GM23338 (cell line): ENCODE measurements at regions not wholly inside any gene's neighbourhood (a gene's known extent, or its start where the extent isn't known, plus 50 kb on each side); places are given as distances from the start of the nearest gene placed in this dataset.

ENCODE experiments used
- ATAC-seq: fragments of 200-7000 bp; cut with Tn5 transposase; 3 replicates; pipeline ENCODE4 v1.9.1; 2020
- DNase-seq: peaks from one replicate; pipeline ENCODE4 v3.0.0-alpha.2; 2015; ENCODE audit warnings: low spot score
- H2AFZ ChIP-seq: fragments of 200-600 bp; sonication (generic); 2 replicates; pipeline ENCODE4 v1.8.0; 2016; ENCODE audit warnings: antibody characterized with exemption, mild to moderate bottlenecking, moderate library complexity
- H3F3A ChIP-seq: fragments of 200-600 bp; sonication (generic); replicated peaks from 2 replicates; pipeline ENCODE4 v1.8.0; 2017; ENCODE audit warnings: antibody characterized with exemption, mixed run types, low read depth
- H3K27ac ChIP-seq: fragments of 200-600 bp; sonication (generic); 2 replicates; pipeline ENCODE4 v1.6.1; 2016; ENCODE audit warnings: low read depth
- H3K27me3 ChIP-seq: fragments of 200-600 bp; sonication (generic); 2 replicates; pipeline ENCODE4 v1.8.0; 2016; ENCODE audit warnings: mild to moderate bottlenecking, mixed run types, moderate library complexity; ENCODE audit not compliant: insufficient read depth
- H3K36me3 ChIP-seq: fragments of 200-600 bp; sonication (generic); 2 replicates; pipeline ENCODE4 v1.8.0; 2016; ENCODE audit warnings: mild to moderate bottlenecking; ENCODE audit not compliant: insufficient read depth
- H3K4me1 ChIP-seq: fragments of 200-600 bp; sonication (generic); 2 replicates; pipeline ENCODE4 v1.8.0; 2016; ENCODE audit warnings: mild to moderate bottlenecking, moderate library complexity; ENCODE audit not compliant: insufficient read depth
- H3K4me2 ChIP-seq: fragments of 200-600 bp; sonication (generic); 2 replicates; pipeline ENCODE4 v1.7.1; 2017; ENCODE audit warnings: mixed run types
- H3K4me3 ChIP-seq: fragments of 200-600 bp; sonication (generic); 2 replicates; pipeline ENCODE4 v1.6.1; 2016; ENCODE audit warnings: mixed run types
- H3K79me2 ChIP-seq: fragments of 200-600 bp; sonication (generic); replicated peaks from 2 replicates; pipeline ENCODE4 v1.8.0; 2017; ENCODE audit warnings: mild to moderate bottlenecking; ENCODE audit not compliant: insufficient read depth
- H3K9me2 ChIP-seq: fragments of 200-600 bp; sonication (generic); 2 replicates; pipeline ENCODE4 v1.8.0; 2017; ENCODE audit not compliant: insufficient read depth
- H4K20me1 ChIP-seq: fragments of 200-600 bp; sonication (generic); replicated peaks from 2 replicates; pipeline ENCODE4 v1.8.0; 2017; ENCODE audit warnings: mild to moderate bottlenecking; ENCODE audit not compliant: insufficient read depth
- H3K27ac Mint-ChIP-seq: 2 replicates; pipeline ENCODE4 v1.8.0; 2020; ENCODE audit warnings: inconsistent platforms, mild to moderate bottlenecking, moderate library complexity, mixed read lengths
- H3K27me3 Mint-ChIP-seq: 3 replicates; pipeline ENCODE4 v1.8.0; 2022; ENCODE audit warnings: low read depth, mild to moderate bottlenecking, moderate library complexity, mixed read lengths, inconsistent platforms; ENCODE audit not compliant: insufficient read depth, poor library complexity
- H3K36me3 Mint-ChIP-seq: 3 replicates; pipeline ENCODE4 v1.8.0; 2021; ENCODE audit warnings: low read depth, mild to moderate bottlenecking, inconsistent platforms, moderate library complexity, mixed read lengths
- H3K4me1 Mint-ChIP-seq: 3 replicates; pipeline ENCODE4 v1.8.0; 2020; ENCODE audit warnings: mild to moderate bottlenecking, inconsistent platforms, mixed read lengths
- H3K4me3 Mint-ChIP-seq: 3 replicates; pipeline ENCODE4 v1.8.0; 2021; ENCODE audit warnings: moderate library complexity, mild to moderate bottlenecking, inconsistent platforms, mixed read lengths
- H3K9me3 Mint-ChIP-seq: 3 replicates; pipeline ENCODE4 v1.8.0; 2020; ENCODE audit warnings: moderate library complexity, mild to moderate bottlenecking, inconsistent platforms, mixed read lengths
- EZH2phosphoT487 ChIP-seq: fragments of 200-600 bp; sonication (generic); IDR thresholded peaks from one replicate; pipeline ENCODE4 v1.8.1; 2018; ENCODE audit warnings: antibody characterized with exemption; ENCODE audit not compliant: unreplicated experiment
- NANOG ChIP-seq: IDR thresholded peaks from 2 replicates; pipeline ENCODE4 v1.6.1; 2016; ENCODE audit warnings: antibody characterized with exemption, borderline replicate concordance
- POLR2AphosphoS5 ChIP-seq: IDR thresholded peaks from 2 replicates; pipeline ENCODE4 v1.6.1; 2016; ENCODE audit warnings: antibody characterized with exemption, low read depth
- ZNF114 ChIP-seq: fragments of 250-450 bp; sonication (Bioruptor Pico); IDR thresholded peaks from 2 replicates; pipeline ENCODE4 v1.5.0; 2020; ENCODE audit warnings: mild to moderate bottlenecking, moderate library complexity
- TF ChIP-seq, protein P1 (sequence below): fragments of 250-450 bp; sonication (Bioruptor Pico); IDR thresholded peaks from 2 replicates; pipeline ENCODE4 v1.5.0; 2020; ENCODE audit warnings: mild to moderate bottlenecking, moderate library complexity
- TF ChIP-seq, protein P2 (sequence below): IDR thresholded peaks from 2 replicates; pipeline ENCODE4 v1.6.1; 2016; ENCODE audit warnings: antibody characterized with exemption
- TF ChIP-seq, protein P3 (sequence below), 2 experiments: fragments of 200-600 bp in 1 of 2; sonication (generic) in 1 of 2; conservative IDR thresholded peaks; 2 replicates each; pipeline versions ENCODE4 v1.5.1 to v1.6.1; 2016 to 2017; ENCODE audit warnings: antibody characterized with exemption in 2 of 2, low read depth in 2 of 2, mild to moderate bottlenecking in 2 of 2, moderate library complexity in 1 of 2

DNA sequence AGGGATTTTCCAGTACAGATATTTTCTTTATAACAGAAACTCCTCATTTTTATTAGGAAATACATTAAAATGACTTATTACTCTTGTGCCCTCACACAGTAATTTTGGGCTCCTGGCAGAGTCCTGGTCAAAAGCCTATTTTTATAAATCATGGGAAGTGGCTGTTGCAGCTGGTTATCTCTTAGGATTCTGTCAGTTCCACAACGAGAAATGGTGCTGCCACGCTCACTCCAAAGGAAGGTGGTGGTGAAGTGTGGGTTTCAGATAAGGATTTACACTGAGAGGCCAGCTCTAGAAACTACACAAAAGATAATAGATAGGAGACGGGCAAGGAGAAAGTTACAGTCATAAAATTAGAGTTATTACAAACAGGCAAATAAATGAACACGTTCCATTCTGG, 159.2 kb upstream of the FAM241A start (continued):
- TF ChIP-seq, protein P1, sequence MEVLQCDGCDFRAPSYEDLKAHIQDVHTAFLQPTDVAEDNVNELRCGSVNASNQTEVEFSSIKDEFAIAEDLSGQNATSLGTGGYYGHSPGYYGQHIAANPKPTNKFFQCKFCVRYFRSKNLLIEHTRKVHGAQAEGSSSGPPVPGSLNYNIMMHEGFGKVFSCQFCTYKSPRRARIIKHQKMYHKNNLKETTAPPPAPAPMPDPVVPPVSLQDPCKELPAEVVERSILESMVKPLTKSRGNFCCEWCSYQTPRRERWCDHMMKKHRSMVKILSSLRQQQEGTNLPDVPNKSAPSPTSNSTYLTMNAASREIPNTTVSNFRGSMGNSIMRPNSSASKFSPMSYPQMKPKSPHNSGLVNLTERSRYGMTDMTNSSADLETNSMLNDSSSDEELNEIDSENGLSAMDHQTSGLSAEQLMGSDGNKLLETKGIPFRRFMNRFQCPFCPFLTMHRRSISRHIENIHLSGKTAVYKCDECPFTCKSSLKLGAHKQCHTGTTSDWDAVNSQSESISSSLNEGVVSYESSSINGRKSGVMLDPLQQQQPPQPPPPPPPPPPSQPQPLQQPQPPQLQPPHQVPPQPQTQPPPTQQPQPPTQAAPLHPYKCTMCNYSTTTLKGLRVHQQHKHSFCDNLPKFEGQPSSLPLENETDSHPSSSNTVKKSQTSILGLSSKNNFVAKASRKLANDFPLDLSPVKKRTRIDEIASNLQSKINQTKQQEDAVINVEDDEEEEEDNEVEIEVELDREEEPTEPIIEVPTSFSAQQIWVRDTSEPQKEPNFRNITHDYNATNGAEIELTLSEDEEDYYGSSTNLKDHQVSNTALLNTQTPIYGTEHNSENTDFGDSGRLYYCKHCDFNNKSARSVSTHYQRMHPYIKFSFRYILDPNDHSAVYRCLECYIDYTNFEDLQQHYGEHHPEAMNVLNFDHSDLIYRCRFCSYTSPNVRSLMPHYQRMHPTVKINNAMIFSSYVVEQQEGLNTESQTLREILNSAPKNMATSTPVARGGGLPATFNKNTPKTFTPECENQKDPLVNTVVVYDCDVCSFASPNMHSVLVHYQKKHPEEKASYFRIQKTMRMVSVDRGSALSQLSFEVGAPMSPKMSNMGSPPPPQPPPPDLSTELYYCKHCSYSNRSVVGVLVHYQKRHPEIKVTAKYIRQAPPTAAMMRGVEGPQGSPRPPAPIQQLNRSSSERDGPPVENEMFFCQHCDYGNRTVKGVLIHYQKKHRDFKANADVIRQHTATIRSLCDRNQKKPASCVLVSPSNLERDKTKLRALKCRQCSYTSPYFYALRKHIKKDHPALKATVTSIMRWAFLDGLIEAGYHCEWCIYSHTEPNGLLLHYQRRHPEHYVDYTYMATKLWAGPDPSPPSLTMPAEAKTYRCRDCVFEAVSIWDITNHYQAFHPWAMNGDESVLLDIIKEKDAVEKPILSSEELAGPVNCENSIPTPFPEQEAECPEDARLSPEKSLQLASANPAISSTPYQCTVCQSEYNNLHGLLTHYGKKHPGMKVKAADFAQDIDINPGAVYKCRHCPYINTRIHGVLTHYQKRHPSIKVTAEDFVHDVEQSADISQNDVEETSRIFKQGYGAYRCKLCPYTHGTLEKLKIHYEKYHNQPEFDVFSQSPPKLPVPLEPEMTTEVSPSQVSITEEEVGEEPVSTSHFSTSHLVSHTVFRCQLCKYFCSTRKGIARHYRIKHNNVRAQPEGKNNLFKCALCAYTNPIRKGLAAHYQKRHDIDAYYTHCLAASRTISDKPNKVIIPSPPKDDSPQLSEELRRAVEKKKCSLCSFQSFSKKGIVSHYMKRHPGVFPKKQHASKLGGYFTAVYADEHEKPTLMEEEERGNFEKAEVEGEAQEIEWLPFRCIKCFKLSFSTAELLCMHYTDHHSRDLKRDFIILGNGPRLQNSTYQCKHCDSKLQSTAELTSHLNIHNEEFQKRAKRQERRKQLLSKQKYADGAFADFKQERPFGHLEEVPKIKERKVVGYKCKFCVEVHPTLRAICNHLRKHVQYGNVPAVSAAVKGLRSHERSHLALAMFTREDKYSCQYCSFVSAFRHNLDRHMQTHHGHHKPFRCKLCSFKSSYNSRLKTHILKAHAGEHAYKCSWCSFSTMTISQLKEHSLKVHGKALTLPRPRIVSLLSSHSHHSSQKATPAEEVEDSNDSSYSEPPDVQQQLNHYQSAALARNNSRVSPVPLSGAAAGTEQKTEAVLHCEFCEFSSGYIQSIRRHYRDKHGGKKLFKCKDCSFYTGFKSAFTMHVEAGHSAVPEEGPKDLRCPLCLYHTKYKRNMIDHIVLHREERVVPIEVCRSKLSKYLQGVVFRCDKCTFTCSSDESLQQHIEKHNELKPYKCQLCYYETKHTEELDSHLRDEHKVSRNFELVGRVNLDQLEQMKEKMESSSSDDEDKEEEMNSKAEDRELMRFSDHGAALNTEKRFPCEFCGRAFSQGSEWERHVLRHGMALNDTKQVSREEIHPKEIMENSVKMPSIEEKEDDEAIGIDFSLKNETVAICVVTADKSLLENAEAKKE (CRISPR knock-in tag) = no peak
- TF ChIP-seq, protein P2, sequence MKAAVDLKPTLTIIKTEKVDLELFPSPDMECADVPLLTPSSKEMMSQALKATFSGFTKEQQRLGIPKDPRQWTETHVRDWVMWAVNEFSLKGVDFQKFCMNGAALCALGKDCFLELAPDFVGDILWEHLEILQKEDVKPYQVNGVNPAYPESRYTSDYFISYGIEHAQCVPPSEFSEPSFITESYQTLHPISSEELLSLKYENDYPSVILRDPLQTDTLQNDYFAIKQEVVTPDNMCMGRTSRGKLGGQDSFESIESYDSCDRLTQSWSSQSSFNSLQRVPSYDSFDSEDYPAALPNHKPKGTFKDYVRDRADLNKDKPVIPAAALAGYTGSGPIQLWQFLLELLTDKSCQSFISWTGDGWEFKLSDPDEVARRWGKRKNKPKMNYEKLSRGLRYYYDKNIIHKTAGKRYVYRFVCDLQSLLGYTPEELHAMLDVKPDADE = no peak
- TF ChIP-seq EZH2phosphoT487 (no peak), NANOG (no peak), ZNF114 (CRISPR knock-in tag) (no peak)

DNA sequence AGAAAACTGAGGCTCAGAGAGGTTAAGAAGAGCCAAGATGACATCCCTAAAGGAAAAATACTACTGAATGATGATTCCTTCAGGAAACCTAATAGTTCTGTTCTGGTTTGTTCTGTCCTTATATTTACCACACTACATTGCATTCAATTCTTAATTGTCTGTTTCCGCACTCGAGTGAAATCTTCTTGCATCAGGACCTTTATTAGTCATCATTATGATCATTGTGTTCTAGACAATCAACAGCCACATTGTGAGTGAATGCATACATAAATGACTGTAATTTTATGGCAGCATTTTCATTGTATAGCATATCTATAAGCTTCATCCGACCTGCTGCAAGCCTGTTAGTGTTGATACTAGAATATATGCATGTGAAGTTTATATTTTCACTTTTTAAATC, 156.7 kb upstream of the FAM241A start:
- Histone ChIP-seq H3K4me2 (no peak overlapping the region), H3K27me3 (no peaks in the 10 kb centered on the region), H3K4me1 (peaks cover 17% of the 10 kb centered on the region), H2AFZ (no peak overlapping the region), H3K9me2 (no peaks in the 10 kb centered on the region), H3K4me3 (no peak overlapping the region), H3K79me2 (no peaks in the 10 kb centered on the region), H4K20me1 (no peaks in the 10 kb centered on the region), H3K36me3 (no peaks in the 10 kb centered on the region), H3K27ac (no peak overlapping the region), H3F3A (no peaks in the 10 kb centered on the region)
- no peak for ATAC-seq
- H3K27ac Mint-ChIP-seq = no peak overlapping the region
- DNase-seq = no peak
- H3K9me3 Mint-ChIP-seq = no peaks in the 10 kb centered on the region
- peaks cover 3% of the 10 kb centered on the region for H3K27me3 Mint-ChIP-seq
- peaks cover 20% of the 10 kb centered on the region for H3K4me1 Mint-ChIP-seq
- H3K4me3 Mint-ChIP-seq = no peak overlapping the region
- H3K36me3 Mint-ChIP-seq = no peaks in the 10 kb centered on the region
- TF ChIP-seq EZH2phosphoT487 (no peak), POLR2AphosphoS5 (no peak)
- TF ChIP-seq, protein P3, sequence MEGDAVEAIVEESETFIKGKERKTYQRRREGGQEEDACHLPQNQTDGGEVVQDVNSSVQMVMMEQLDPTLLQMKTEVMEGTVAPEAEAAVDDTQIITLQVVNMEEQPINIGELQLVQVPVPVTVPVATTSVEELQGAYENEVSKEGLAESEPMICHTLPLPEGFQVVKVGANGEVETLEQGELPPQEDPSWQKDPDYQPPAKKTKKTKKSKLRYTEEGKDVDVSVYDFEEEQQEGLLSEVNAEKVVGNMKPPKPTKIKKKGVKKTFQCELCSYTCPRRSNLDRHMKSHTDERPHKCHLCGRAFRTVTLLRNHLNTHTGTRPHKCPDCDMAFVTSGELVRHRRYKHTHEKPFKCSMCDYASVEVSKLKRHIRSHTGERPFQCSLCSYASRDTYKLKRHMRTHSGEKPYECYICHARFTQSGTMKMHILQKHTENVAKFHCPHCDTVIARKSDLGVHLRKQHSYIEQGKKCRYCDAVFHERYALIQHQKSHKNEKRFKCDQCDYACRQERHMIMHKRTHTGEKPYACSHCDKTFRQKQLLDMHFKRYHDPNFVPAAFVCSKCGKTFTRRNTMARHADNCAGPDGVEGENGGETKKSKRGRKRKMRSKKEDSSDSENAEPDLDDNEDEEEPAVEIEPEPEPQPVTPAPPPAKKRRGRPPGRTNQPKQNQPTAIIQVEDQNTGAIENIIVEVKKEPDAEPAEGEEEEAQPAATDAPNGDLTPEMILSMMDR (conservative IDR thresholded peaks at IDR 0.05; ENCODE audit: low read depth in 2 of 2) = no peak
- TF ChIP-seq, protein P1 (CRISPR knock-in tag) = no peak
